A673 (cell line): ENCODE measurements at regions not wholly inside any gene's neighbourhood (a gene's known extent, or its start where the extent isn't known, plus 50 kb on each side); places are given as distances from the start of the nearest gene placed in this dataset.

ENCODE experiments used
- BruUV-seq: library from RNA; stranded (reverse); fragments of 400-500 nt; replicated peaks from 2 replicates; lab custom pipeline; 2021; lab: Mats Ljungman, UMichigan
- CTCF ChIA-PET: fragments of 300-600 bp; sonication (Branson Sonifier 250); formaldehyde crosslinking; loops from one replicate; lab custom pipeline; 2022; ENCODE audit warnings: antibody characterized with exemption; lab: Charles Lee
- POLR2A ChIA-PET: fragments of 300-600 bp; sonication (Branson Sonifier 250); formaldehyde crosslinking; loops from one replicate; lab custom pipeline; 2022; ENCODE audit warnings: antibody characterized with exemption; ENCODE audit not compliant: low non-redundant PET; lab: Charles Lee
- DNase-seq: peaks from one replicate; pipeline ENCODE4 v3.0.0-alpha.2; 2015; ENCODE audit warnings: low spot score
- H3K27ac ChIP-seq: fragments of 200-600 bp; sonication (generic); 2 replicates; pipeline ENCODE4 v1.5.1; 2016; ENCODE audit warnings: mixed run types, low read depth, mild to moderate bottlenecking, mixed read lengths, antibody characterized with exemption, low read length; ENCODE audit not compliant: poor library complexity, severe bottlenecking
- H3K27me3 ChIP-seq: fragments of 200-600 bp; sonication (generic); replicated peaks from 2 replicates; pipeline ENCODE4 v1.6.1; 2017; ENCODE audit warnings: mixed run types, low read depth, mild to moderate bottlenecking, mixed read lengths, antibody characterized with exemption, low read length; ENCODE audit not compliant: insufficient read depth, poor library complexity
- H3K36me3 ChIP-seq: fragments of 200-600 bp; sonication (generic); 2 replicates; pipeline ENCODE4 v1.6.1; 2016; ENCODE audit warnings: mixed run types, mild to moderate bottlenecking, mixed read lengths, antibody characterized with exemption, low read length; ENCODE audit not compliant: insufficient read depth, poor library complexity, severe bottlenecking
- H3K4me1 ChIP-seq: fragments of 200-600 bp; sonication (generic); 2 replicates; pipeline ENCODE4 v1.6.1; 2017; ENCODE audit warnings: mixed run types, mild to moderate bottlenecking, mixed read lengths, antibody characterized with exemption, low read length; ENCODE audit not compliant: insufficient read depth, poor library complexity, severe bottlenecking
- H3K4me3 ChIP-seq: fragments of 200-600 bp; sonication (generic); 2 replicates; pipeline ENCODE4 v1.5.1; 2016; ENCODE audit warnings: low read depth, mixed run types, mild to moderate bottlenecking, mixed read lengths, low read length; ENCODE audit not compliant: poor library complexity, severe bottlenecking
- H3K9me3 ChIP-seq: fragments of 200-600 bp; sonication (generic); 2 replicates; pipeline ENCODE4 v1.6.1; 2016; ENCODE audit warnings: mixed run types, low read depth, mild to moderate bottlenecking, mixed read lengths, antibody characterized with exemption, low read length; ENCODE audit not compliant: poor library complexity, severe bottlenecking
- EZH2 ChIP-seq: fragments of 200-600 bp; sonication (generic); IDR thresholded peaks from 2 replicates; pipeline ENCODE4 v1.6.1; 2017; ENCODE audit warnings: borderline replicate concordance, low read depth, mild to moderate bottlenecking, mixed read lengths, antibody characterized with exemption, low read length; ENCODE audit not compliant: poor library complexity, severe bottlenecking
- intact Hi-C: fragments of 100-400 bp; cut with micrococcal nuclease; formaldehyde crosslinking; loops from one replicate; pipeline ENCODE4 v1.10.0; 2022; ENCODE audit not compliant: unreplicated experiment
- TF ChIP-seq, protein P1 (sequence below): fragments of 300-800, 200-600 bp; sonication (generic); conservative IDR thresholded peaks from 2 replicates; pipeline ENCODE4 v1.5.1; 2017; ENCODE audit warnings: low read depth, mild to moderate bottlenecking, antibody characterized with exemption, low read length, moderate library complexity, mixed read lengths

DNA sequence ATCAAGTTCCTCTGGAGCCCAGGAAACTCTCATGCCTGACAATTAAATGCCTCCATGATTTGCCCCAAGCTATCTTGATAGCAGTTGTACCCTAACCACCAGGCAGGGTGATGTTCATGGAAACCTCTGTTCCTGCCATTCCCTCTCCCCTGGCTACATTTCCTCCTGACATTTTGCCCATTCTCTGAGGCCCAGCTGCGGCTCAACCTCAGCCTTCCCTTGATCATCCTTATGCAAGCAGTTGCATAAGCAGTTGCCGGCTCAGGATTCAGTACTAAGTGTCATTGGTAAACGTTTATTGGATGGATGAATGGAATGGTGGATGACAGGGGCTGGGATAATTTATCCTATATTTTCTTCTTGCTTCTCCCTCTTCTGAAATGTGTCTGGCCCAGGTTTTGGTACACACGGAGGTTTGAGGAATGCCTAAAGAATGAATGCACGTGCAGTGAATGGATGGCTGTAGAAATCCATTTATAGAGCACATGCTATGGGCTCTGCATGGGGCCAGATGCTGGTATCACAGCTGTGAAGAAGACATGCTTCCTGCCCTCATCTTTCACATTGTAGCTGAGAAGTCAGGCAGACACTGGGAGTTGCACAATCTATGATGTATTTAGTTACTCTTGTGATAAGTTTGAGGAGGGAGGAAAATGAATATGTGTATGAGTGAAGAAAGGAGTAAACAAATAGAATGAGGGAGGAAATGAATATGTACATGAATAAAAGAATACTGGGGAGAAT, 261.8 kb downstream of the FOXD2 start:
- Histone ChIP-seq H3K36me3 (no peaks in the 10 kb centered on the region), H3K9me3 (no peaks in the 10 kb centered on the region), H3K4me1 (no peaks in the 10 kb centered on the region), H3K27me3 (no peaks in the 10 kb centered on the region), H3K4me3 (no peak overlapping the region), H3K27ac (no peak overlapping the region)
- POLR2A ChIA-PET: no interaction called here
- no peak for TF ChIP-seq EZH2
- TF ChIP-seq, protein P1, sequence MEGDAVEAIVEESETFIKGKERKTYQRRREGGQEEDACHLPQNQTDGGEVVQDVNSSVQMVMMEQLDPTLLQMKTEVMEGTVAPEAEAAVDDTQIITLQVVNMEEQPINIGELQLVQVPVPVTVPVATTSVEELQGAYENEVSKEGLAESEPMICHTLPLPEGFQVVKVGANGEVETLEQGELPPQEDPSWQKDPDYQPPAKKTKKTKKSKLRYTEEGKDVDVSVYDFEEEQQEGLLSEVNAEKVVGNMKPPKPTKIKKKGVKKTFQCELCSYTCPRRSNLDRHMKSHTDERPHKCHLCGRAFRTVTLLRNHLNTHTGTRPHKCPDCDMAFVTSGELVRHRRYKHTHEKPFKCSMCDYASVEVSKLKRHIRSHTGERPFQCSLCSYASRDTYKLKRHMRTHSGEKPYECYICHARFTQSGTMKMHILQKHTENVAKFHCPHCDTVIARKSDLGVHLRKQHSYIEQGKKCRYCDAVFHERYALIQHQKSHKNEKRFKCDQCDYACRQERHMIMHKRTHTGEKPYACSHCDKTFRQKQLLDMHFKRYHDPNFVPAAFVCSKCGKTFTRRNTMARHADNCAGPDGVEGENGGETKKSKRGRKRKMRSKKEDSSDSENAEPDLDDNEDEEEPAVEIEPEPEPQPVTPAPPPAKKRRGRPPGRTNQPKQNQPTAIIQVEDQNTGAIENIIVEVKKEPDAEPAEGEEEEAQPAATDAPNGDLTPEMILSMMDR: no peak
- BruUV-seq: no TSS peak
- CTCF ChIA-PET: no interaction called here
- intact Hi-C loops: no loop called here
- DNase-seq: no peak

DNA sequence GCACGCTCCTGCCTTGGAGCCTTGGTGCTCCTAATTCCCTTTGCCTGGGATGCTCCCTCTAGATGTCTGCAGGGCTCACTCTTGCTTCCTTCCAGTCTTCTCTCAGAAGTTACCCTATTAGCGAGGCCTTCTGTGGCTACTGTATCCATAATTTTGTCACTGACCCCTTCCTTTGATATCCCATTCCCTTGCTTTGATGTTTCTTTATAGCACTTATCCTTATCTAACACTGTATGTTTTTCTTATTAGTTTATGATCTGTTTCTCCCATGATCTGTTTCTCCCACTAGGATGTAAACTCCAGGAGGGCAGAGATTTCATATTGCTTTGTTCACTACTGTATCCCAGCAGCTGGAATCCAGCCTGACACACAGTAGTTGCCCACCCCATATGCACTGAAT, 263.4 kb downstream of the FOXD2 start:
- no peak for DNase-seq
- H3K27me3 ChIP-seq: peaks cover 5% of the 10 kb centered on the region
- no peak overlapping the region for H3K4me3 ChIP-seq
- CTCF ChIA-PET: interaction anchor here (0.7 to 1.0 kb wide), 2 partner anchors 25 to 265 kb away, joined by 4 to 9 read pairs; no protein-coding TSS in a partner anchor
- POLR2A ChIA-PET: no interaction called here
- TF ChIP-seq, protein P1: no peak
- no peak for TF ChIP-seq EZH2
- H3K4me1 ChIP-seq: no peaks in the 10 kb centered on the region
- no peaks in the 10 kb centered on the region for H3K36me3 ChIP-seq
- no peak overlapping the region for H3K27ac ChIP-seq
- intact Hi-C loops: no loop called here
- no peaks in the 10 kb centered on the region for H3K9me3 ChIP-seq
- BruUV-seq: no TSS peak

DNA sequence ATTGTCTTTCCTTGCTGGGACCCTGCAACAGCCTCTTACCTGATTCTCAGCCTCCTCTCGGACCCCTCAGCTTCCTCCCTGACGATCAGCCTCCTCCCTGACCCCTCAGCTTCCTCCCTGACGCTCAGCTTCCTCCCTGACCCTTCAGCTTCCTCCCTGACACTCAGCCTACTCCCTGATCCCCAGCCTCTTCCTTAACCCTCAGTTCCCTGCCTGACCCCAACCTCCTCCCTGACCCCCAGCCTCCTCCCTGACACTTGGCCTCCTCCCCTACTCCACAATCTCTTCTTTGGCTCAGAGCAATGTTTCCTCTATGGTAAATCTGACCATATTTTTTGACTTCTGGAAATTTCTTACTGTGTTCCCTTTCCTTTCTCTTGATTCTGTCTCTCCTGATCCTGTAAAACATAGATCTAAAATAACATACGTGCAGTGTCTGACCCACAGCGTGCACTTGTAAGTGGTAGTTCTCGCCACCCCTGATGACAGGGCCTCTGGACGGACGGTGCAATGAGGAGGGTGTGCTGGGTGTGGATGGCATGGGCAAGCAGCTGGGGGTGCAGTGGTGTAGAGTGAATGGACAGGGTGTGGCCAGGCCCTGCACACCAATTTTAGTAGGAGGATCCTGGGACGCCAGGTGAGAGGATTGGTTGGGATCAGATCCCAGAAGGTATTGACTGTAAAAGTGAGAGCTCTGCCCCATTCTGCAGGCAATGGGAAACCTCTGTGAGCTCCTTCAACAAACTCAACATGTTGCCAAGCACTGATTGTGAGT, 264.1 kb downstream of the FOXD2 start:
- POLR2A ChIA-PET: no interaction called here
- Histone ChIP-seq H3K4me1 (no peaks in the 10 kb centered on the region), H3K9me3 (no peaks in the 10 kb centered on the region), H3K4me3 (no peak overlapping the region), H3K36me3 (no peaks in the 10 kb centered on the region), H3K27me3 (peaks cover 11% of the 10 kb centered on the region), H3K27ac (no peak overlapping the region)
- CTCF ChIA-PET: no interaction called here
- no TSS peak for BruUV-seq
- no peak for TF ChIP-seq EZH2
- TF ChIP-seq, protein P1: no peak
- intact Hi-C loops: no loop called here
- no peak for DNase-seq
